GM21381 (cell line): ENCODE measurements at regions not wholly inside any gene's neighbourhood (a gene's known extent, or its start where the extent isn't known, plus 50 kb on each side); places are given as distances from the start of the nearest gene placed in this dataset.
"Not testable (repeated sequence)": the region's sequence is repeated elsewhere in the genome, so short reads cannot be mapped to it uniquely, and the experiment has no call there.

Experiments
- ATAC-seq: cut with Tn5 transposase; IDR thresholded peaks from one replicate; pipeline ENCODE4 v1.9.1; 2021; ENCODE audit warnings: mild to moderate bottlenecking, moderate library complexity; ENCODE audit not compliant: unreplicated experiment

GRCh38 chrX:46367491-46367890 lies 177.7 kb downstream of the ZNF674 start:
- no peak for ATAC-seq

DNA sequence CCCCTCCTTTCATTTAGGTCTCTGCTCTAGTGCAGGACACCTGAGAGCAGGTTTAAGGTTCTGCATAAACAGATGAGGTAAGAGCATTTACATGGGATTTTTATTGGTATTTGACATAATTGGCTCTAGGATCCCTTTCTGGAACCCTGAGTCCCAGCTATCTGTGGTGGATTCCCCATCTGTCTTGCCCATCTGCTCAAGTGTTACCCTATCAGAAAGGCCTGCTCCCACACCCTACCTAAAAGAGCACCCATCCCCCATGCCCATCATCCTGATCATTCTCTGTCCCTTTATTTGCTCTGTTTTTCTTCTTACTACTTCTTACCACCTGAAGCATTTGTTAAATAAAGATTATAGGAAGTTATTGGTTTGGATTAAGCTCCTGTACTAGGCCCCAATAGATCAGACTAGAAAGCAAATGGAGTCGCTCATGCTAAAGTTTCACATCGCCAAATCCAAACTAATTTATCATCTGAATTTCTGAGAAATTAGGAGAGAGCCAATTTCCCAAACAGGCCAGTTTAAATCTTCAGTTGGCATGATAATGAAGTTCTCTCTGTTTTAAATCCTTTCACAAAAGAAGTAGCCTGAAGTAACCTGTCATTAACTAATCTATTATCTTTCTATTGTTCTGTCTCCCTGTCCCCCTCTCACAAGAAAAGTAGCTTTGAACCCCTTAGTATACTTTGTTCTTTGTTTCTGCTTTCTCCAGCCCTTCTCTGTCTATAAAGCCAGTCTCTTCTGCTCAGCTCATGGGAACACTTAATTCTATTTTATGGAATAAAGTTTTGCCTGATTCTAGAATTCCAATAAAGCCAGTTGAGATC lies 178.6 kb downstream of the ZNF674 start:
- ATAC-seq: no peak

DNA sequence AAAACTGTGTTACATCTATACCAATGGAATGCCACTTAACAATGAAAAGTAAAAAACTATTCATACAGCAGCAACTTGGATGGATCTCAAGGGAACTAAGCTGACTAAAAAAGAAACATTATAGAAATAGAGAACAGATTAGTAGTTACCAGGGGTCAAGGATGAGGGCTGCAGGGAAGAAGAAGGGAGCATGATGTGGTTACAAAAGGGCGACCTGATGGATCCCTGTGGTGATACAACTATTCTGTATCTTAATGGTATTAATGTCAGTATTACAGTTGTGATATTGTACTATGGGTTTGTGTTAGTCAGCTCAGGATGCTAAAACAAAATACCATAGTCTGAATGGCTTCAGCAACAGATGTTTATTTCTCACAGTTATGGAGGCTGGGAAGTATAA lies 190.7 kb downstream of the ZNF674 start:
- ATAC-seq: no peak

DNA sequence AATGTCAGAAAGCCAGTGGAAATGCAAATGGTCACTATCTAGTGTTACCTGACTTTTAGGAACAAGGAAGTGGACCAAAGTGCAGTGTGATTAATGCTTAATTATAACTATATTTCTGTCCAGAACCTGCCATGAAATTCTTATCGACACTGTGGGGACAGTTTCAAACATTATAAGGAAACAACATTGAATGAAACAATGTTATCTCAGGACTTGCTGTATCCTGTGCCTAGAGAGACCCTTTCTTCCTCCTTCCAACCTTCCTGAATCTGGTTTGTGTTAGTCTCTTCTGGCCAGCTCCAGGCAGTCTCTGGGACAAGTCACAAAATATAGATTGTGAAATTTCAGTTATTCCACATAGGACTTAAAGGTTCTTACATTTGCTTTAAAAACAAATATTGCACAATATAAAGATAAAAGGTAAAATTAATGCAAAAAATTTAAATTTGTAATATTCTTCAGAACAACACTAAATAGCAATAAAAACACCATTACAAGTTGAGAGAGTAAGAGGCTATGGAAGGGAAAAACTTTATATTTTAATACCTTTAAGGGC lies 203.4 kb downstream of the ZNF674 start:
- ATAC-seq: no peak

GRCh38 chrX:46340696-46341095 lies 204.5 kb downstream of the ZNF674 start:
- ATAC-seq: no peak

DNA sequence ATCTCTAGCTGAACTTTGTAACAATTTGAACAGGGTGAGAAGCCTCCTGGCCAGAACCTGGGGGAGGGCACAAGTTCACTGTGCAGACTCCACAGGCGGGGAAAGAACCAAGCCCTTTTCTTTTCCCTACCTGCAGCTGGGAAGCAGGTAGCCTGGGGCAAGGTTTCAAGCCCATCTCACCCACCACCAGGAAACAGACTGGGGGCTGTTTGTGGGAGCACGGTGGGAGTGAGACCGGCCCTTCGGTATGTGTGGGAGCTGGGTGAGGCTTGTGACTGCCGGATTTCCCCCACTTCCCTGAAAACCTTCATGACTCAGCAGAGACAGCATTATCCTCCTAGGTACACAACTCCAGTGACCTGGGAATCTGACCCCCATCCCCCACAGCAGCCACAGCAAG lies 211.7 kb downstream of the ZNF674 start:
- ATAC-seq: no peak

- ATAC-seq: no peak
Measured at GRCh38 chrX:46330981-46331380, 214.2 kb downstream of the ZNF674 start.

DNA sequence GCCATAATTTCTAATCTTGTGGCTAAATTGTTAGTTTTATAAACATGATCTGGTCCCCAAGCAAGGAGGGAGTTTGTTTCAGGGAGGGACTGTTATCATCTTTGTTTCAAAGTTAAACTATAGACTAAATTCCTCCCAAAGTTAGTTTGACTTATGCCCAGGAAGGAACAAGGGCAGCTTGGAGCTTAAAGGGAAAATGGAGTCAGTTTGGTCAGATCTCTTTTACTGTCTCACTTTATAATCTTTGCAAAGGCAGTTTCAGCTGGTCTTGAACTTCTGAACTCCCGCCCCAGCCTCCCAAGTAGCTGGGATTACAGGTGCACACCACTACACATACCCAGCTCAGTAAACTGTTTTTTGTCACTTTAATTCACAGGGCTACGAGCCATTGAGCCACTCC lies 214.7 kb downstream of the ZNF674 start:
- ATAC-seq: no peak

DNA sequence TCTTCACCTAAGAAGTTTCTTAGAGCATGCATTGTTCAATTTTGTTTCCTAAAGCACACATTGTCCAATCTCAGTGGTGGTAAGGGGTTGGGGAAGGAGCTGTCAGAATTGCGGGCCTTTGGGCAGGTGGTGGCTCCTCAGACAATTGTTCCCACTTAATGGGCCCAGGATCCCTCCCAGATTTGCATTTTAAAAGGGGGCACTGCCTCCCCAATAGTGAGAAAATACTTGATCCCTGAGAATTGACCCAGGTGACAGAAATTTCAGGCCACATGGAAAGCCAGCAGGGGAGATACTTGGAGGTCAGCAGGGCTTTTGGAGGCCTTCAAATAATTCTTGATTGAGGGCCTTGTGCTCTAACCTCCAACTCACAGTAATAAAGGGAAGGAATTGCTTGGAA lies 217.1 kb downstream of the ZNF674 start:
- ATAC-seq: no peak

- no peak for ATAC-seq
Measured at GRCh38 chrX:46327566-46328115, 217.6 kb downstream of the ZNF674 start.

GRCh38 chrX:46326161-46326560 lies 219.1 kb downstream of the ZNF674 start:
- no peak for ATAC-seq

DNA sequence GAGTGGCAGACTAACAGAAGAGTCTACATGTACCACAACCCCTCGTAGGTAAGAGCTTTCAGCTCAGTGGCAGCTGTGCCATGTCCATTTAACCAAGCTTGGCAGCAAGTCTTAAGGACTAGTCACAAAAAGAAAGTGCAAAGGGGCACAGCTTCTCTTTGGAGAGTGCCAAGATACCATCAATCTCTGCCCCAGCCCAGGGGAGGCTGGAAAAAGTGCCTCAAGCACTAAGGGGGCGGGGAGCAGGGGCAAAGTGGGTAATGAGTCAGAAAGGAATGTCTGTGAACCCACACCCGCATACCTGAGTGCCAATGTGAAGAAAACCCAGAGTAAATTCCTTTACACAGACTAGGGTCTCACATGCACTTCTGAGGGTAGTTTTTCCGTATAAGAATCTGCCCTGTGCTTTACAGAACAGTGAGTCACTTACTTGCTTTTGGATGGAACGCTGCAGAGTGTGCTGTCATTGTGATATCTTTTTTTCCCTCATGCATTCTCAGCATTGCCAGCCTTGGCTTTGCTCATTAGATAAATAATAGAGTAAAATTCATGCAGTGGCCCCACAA lies 219.8 kb downstream of the ZNF674 start:
- no peak for ATAC-seq

DNA sequence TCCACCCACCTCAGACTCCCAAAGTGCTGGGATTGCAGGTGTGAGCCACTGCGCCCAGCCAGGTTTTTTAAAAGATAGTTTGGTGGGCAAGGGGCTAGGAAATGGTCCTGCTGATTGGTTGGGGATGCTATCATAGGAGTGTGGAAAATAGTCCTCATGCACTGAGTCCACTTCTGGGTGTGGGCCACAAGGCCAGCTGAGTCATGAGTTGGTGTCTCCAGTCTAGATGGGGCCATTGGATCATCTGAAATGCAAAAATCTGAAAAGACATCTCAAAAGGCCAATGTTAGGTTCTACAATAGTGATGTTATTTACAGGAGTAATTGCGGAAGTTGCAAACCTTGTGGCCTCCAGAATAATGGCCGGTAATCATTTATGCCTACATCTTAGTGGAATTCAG lies 221.1 kb downstream of the ZNF674 start:
- no peak for ATAC-seq

DNA sequence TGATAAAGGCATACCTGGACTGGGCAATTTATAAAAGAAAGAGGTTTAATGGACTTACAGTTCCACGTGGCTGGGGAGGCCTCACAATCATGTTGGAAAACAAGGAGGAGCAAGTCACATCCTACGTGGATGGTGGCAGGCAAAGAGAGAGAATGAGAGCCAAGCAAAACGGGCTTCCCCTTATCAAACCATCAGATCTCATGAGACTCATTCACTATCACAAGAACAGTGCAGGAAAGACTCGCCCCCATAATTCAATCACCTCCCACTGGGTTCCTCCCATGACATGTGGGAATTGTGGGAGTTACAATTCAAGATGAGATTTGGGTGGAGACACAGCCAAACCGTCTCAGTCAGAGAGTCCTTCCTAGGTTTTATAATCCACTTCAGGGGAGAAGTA lies 222.3 kb downstream of the ZNF674 start:
- ATAC-seq: not testable (repeated sequence)

- ATAC-seq: no peak
Measured at GRCh38 chrX:46321676-46322075, 223.5 kb downstream of the ZNF674 start.

DNA sequence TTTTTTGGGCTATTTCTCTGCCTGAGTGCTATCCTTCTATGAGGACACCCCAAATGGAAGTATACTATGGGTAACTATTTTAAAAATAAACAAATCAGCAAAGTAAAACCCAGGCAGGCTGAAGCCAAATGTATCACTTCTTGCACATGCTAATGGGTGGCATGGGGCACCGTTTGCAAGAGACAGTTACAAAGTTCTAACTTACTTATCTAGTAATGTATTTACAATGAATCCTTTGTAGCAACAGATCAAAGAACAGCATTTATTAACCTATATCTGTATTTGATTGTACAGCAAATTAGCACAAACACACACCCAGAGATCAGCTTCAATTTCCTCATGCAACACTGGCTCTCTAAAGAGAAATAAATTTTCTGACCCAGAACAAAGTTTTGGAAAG lies 225.5 kb downstream of the ZNF674 start:
- ATAC-seq: no peak

DNA sequence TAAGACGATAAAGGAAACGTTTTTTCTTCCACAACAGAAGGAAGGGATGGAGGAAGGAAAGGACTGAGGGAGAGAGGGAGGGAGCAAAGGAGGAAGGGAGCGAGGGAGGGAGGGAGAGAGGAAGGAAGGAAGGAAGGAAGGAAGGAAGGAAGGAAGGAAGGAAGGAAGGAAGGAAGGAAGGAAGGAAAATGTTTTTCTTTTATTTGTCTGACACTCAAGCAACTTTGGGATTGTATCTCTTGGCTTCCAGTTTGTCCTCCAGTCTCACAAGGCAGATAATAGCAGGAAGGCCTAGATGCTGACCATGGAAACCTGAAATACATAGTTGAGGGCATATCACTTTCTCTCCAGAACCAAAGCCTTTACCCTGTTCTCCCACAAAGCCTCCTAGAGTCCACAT lies 226.7 kb downstream of the ZNF674 start:
- no peak for ATAC-seq

GRCh38 chrX:46317163-46317562 lies 228.1 kb downstream of the ZNF674 start:
- no peak for ATAC-seq

DNA sequence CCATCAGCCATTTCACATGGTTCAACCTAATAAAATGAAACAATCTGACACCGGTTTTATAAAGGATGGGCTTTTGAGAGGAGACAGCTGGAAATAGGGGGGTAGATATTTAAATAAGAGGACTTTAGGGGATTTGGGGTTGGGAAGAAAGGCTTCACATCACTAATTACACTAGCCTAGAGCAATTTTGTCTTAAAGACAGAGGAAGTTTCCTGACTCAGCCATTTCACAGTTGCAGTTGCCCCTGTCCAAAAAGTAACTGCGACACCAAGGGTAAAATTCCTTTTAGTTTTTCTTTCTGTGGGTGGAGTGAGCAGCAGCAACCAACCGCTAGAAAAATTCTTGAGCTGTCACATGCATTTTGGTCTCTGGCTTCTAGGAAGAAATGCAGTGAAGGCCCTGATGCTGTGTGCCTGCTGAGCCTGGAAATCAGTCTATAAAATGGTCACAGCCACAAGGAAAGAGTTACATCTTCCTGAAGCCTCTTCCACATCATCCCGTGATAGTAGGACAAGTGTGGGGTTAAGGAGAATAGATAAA lies 233.6 kb downstream of the ZNF674 start:
- ATAC-seq: no peak

GRCh38 chrX:46310815-46311497 lies 234.3 kb downstream of the ZNF674 start:
- ATAC-seq: no peak

GRCh38 chrX:46308110-46308509 lies 237.1 kb downstream of the ZNF674 start:
- ATAC-seq: no peak
